ENCODE measurements at regions not wholly inside any gene's neighbourhood (a gene's known extent, or its start where the extent isn't known, plus 50 kb on each side); places are given as distances from the start of the nearest gene placed in this dataset.

- Histone ChIP-seq H4K8ac (replicated peaks; ENCODE audit: insufficient read length, low read depth, low read length) (no peak overlapping the region), H4K20me1 (ENCODE audit: control insufficient read depth, insufficient read depth, insufficient read length) (no peaks in the 10 kb centered on the region), H3K9ac (ENCODE audit: extremely low read depth, insufficient read length, low read length) (no peak overlapping the region), H3K27ac (ENCODE audit: insufficient read length, low read depth, low read length) (no peak overlapping the region), H3K23ac (ENCODE audit: insufficient read length, low read depth, low read length) (no peak overlapping the region), H2BK5ac (ENCODE audit: insufficient read length, low read length) (no peak overlapping the region), H2AK5ac (ENCODE audit: insufficient read length, low read length) (no peak overlapping the region), H2AFZ (ENCODE audit: low read length) (no peak overlapping the region), H4K5ac (ENCODE audit: insufficient read length, low read depth, low read length) (no peak overlapping the region), H3K79me1 (ENCODE audit: insufficient read depth, low read depth, low read length, poor library complexity, severe bottlenecking) (no peaks in the 10 kb centered on the region), H4K91ac (ENCODE audit: insufficient read length, low read depth, low read length) (no peak overlapping the region), H2BK20ac (ENCODE audit: low read depth, low read length, poor library complexity, severe bottlenecking) (no peak overlapping the region), H3K56ac (ENCODE audit: insufficient read length, low read depth, low read length) (no peak overlapping the region), H3K27me3 (ENCODE audit: insufficient read depth, low read length) (no peaks in the 10 kb centered on the region), H3K14ac (ENCODE audit: insufficient read depth, low read length) (no peak overlapping the region), H3K4me1 (ENCODE audit: insufficient read depth, low read length) (no peaks in the 10 kb centered on the region), H3K23me2 (ENCODE audit: insufficient read length, low read depth, low read length, poor library complexity, severe bottlenecking) (no peaks in the 10 kb centered on the region), H2BK120ac (ENCODE audit: low read depth, low read length, poor library complexity, severe bottlenecking) (no peak overlapping the region), H3T11ph (ENCODE audit: low read length) (no peak overlapping the region), H2BK15ac (ENCODE audit: low read depth, low read length) (no peak overlapping the region), H3K9me3 (ENCODE audit: control insufficient read depth, low read depth, low read length) (no peaks in the 10 kb centered on the region), H2BK12ac (ENCODE audit: insufficient read length, low read depth, low read length) (no peak overlapping the region), H3K18ac (ENCODE audit: insufficient read length, low read depth, low read length) (no peak overlapping the region), H3K4me2 (ENCODE audit: insufficient read depth, insufficient read length, low read length) (no peak overlapping the region), H3K4ac (ENCODE audit: low read depth, low read length) (no peak overlapping the region), H3K79me2 (ENCODE audit: insufficient read depth, low read length) (no peaks in the 10 kb centered on the region)
- Mint-ChIP-seq H3K9me3 (peaks cover 8 to 10% of the 10 kb centered on the region in 2 experiments; a peak in 4 of 5 replicates), H3K4me1 (no peaks in the 10 kb centered on the region), H3K36me3 (ENCODE audit: insufficient read depth in 1 of 3, low read depth in 3 of 3) (peaks cover 0 to 9% (median 0%) of the 10 kb centered on the region in 3 experiments; a peak in 3 of 7 replicates), H3K4me3 (no peak overlapping the region), H3K27me3 (ENCODE audit: low read depth) (no peaks in the 10 kb centered on the region; the same call in 1 of the 2 replicates), H3K27ac (no peak overlapping the region)
- TF ChIP-seq CTCF (conservative IDR thresholded peaks at IDR 0.05): no peak
- no CpG with 5 or more reads among the region's 1 CpG for WGBS (ENCODE audit: extremely low coverage, insufficient read length, low lambda C conversion rate)
- no peak for DNase-seq
Measured at GRCh38 chr12:90396556-90396955, 558.4 kb downstream of the CCER1 start.

All from H9 (cell line).